Fibroblast of lung (primary cell): ENCODE measurements at regions not wholly inside any gene's neighbourhood (a gene's known extent, or its start where the extent isn't known, plus 50 kb on each side); places are given as distances from the start of the nearest gene placed in this dataset.

Experiments used
- EZH2 ChIP-seq: IDR thresholded peaks from 2 replicates; pipeline ENCODE4 v1.5.1; 2012; ENCODE audit warnings: low read length, control low read depth, mild to moderate bottlenecking; ENCODE audit errors: missing control alignments
- TF ChIP-seq, protein P1 (sequence below), 2 donors: IDR thresholded peaks in 1 of 2; conservative IDR thresholded peaks in 1 of 2; 1 replicate in 1 of 2; 2 replicates in 1 of 2; pipeline ENCODE4 v1.5.1; 2011 to 2012; ENCODE audit warnings: low read length in 2 of 2, control low read depth in 1 of 2, inconsistent platforms in 1 of 2, low read depth in 1 of 2, mild to moderate bottlenecking in 1 of 2

DNA sequence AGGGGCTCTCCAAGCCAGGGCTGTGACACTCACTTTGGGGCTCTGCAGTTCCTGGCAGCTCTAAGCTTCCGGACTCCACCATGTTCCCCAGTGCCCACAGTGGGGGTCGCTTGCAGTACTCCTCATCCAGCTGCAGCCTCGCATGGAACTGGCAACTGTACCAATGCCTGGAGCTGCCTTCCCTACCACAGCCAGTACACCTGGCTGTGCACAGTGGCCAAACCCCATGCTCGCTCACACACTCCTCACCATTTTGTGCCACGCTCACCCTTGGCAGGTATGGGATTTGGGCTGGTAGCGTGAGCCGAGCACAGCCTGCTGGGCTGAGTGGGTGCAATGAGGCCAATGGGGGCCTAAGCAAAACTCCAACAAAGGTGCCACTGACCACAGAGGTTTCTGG lies 1369.9 kb downstream of the KCNT2 start:
- TF ChIP-seq, protein P1, sequence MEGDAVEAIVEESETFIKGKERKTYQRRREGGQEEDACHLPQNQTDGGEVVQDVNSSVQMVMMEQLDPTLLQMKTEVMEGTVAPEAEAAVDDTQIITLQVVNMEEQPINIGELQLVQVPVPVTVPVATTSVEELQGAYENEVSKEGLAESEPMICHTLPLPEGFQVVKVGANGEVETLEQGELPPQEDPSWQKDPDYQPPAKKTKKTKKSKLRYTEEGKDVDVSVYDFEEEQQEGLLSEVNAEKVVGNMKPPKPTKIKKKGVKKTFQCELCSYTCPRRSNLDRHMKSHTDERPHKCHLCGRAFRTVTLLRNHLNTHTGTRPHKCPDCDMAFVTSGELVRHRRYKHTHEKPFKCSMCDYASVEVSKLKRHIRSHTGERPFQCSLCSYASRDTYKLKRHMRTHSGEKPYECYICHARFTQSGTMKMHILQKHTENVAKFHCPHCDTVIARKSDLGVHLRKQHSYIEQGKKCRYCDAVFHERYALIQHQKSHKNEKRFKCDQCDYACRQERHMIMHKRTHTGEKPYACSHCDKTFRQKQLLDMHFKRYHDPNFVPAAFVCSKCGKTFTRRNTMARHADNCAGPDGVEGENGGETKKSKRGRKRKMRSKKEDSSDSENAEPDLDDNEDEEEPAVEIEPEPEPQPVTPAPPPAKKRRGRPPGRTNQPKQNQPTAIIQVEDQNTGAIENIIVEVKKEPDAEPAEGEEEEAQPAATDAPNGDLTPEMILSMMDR (conservative IDR thresholded peaks at IDR 0.05 in 1 of 2, IDR thresholded peaks at IDR 0.05 in 1 of 2; ENCODE audit: low read depth in 1 of 2, low read length in 2 of 2) = no peak
- no peak for TF ChIP-seq EZH2
